MM.1S (cell line): ENCODE measurements at regions not wholly inside any gene's neighbourhood (a gene's known extent, or its start where the extent isn't known, plus 50 kb on each side); places are given as distances from the start of the nearest gene placed in this dataset.

Source experiments
- DNase-seq: peaks from one replicate; pipeline ENCODE4 v3.0.0-alpha.2; 2015
- H2AFZ ChIP-seq: fragments of 300-600 bp; sonication (generic); 2 replicates; pipeline ENCODE4 v1.6.0; 2016; ENCODE audit warnings: antibody characterized with exemption, low read length
- H3F3A ChIP-seq: fragments of 300-600 bp; sonication (generic); 2 replicates; pipeline ENCODE4 v1.6.1; 2016; ENCODE audit warnings: mild to moderate bottlenecking, antibody characterized with exemption, low read length, moderate library complexity, mixed read lengths; ENCODE audit not compliant: insufficient read depth
- H3K27ac ChIP-seq: fragments of 300-600 bp; sonication (generic); 2 replicates; pipeline ENCODE4 v1.5.1; 2016; ENCODE audit warnings: mild to moderate bottlenecking, low read length
- H3K27me3 ChIP-seq: fragments of 300-600 bp; sonication (generic); replicated peaks from 2 replicates; pipeline ENCODE4 v1.6.0; 2016; ENCODE audit warnings: low read length; ENCODE audit not compliant: insufficient read depth
- H3K36me3 ChIP-seq: fragments of 300-600 bp; sonication (generic); replicated peaks from 2 replicates; pipeline ENCODE4 v1.6.1; 2016; ENCODE audit warnings: mild to moderate bottlenecking, low read length, mixed read lengths; ENCODE audit not compliant: insufficient read depth
- H3K4me1 ChIP-seq: fragments of 300-600 bp; sonication (generic); 2 replicates; pipeline ENCODE4 v1.6.1; 2016; ENCODE audit warnings: low read length, mixed read lengths
- H3K4me2 ChIP-seq: fragments of 300-600 bp; sonication (generic); 2 replicates; pipeline ENCODE4 v1.6.0; 2016; ENCODE audit warnings: low read depth, low read length
- H3K4me3 ChIP-seq: fragments of 300-600 bp; sonication (generic); 2 replicates; pipeline ENCODE4 v1.5.1; 2016; ENCODE audit warnings: low read length, mixed read lengths
- H3K79me2 ChIP-seq: fragments of 300-600 bp; sonication (generic); 2 replicates; pipeline ENCODE4 v1.6.1; 2016; ENCODE audit warnings: mixed run types, low read length, mixed read lengths
- H3K9ac ChIP-seq: fragments of 300-600 bp; sonication (generic); 2 replicates; pipeline ENCODE4 v1.6.1; 2016; ENCODE audit warnings: low read length, mixed read lengths
- H3K9me2 ChIP-seq: fragments of 300-600 bp; sonication (generic); replicated peaks from 2 replicates; pipeline ENCODE4 v1.6.1; 2016; ENCODE audit warnings: mild to moderate bottlenecking, low read length, mixed read lengths; ENCODE audit not compliant: insufficient read depth
- H3K9me3 ChIP-seq: fragments of 300-600 bp; sonication (generic); replicated peaks from 2 replicates; pipeline ENCODE4 v1.6.1; 2016; ENCODE audit warnings: mild to moderate bottlenecking, low read length, mixed read lengths; ENCODE audit not compliant: insufficient read depth
- H4K20me1 ChIP-seq: fragments of 300-600 bp; sonication (generic); 2 replicates; pipeline ENCODE4 v1.6.1; 2016; ENCODE audit warnings: mild to moderate bottlenecking, low read length, moderate library complexity, mixed read lengths; ENCODE audit not compliant: insufficient read depth
- CTCF ChIP-seq: fragments of 300-600 bp; sonication (generic); IDR thresholded peaks from 2 replicates; pipeline ENCODE4 v1.5.1; 2016; ENCODE audit warnings: antibody characterized with exemption, low read length, mixed read lengths
- EZH2 ChIP-seq: fragments of 300-600 bp; sonication (generic); optimal IDR thresholded peaks from 2 replicates; pipeline ENCODE3; 2017; ENCODE audit warnings: low read depth, mild to moderate bottlenecking, antibody characterized with exemption, low read length, mixed read lengths
- EZH2phosphoT487 ChIP-seq: fragments of 300-600 bp; sonication (generic); IDR thresholded peaks from 2 replicates; pipeline ENCODE4 v1.6.1; 2018; ENCODE audit warnings: antibody characterized with exemption, low read length

- no peak overlapping the region for H2AFZ ChIP-seq
- no peaks in the 10 kb centered on the region for H3K27me3 ChIP-seq
- no peaks in the 10 kb centered on the region for H3F3A ChIP-seq
- no peak for TF ChIP-seq EZH2
- TF ChIP-seq EZH2phosphoT487, result no peak
- TF ChIP-seq CTCF, result no peak
- H3K27ac ChIP-seq, result no peak overlapping the region
- H3K4me2 ChIP-seq, result no peak overlapping the region
- H3K9me2 ChIP-seq, result no peaks in the 10 kb centered on the region
- H3K79me2 ChIP-seq, result no peaks in the 10 kb centered on the region
- H3K36me3 ChIP-seq, result no peaks in the 10 kb centered on the region
- no peaks in the 10 kb centered on the region for H3K4me1 ChIP-seq
- no peak overlapping the region for H3K9ac ChIP-seq
- DNase-seq, result no peak
- H3K9me3 ChIP-seq, result no peaks in the 10 kb centered on the region
- no peaks in the 10 kb centered on the region for H4K20me1 ChIP-seq
- no peak overlapping the region for H3K4me3 ChIP-seq
These were observed 69.2 kb upstream of the WIPF1 start for GRCh38 chr2:174666845-174667244.

- Histone ChIP-seq H3K4me1 (no peaks in the 10 kb centered on the region), H3K79me2 (no peaks in the 10 kb centered on the region), H3K27me3 (no peaks in the 10 kb centered on the region)
These were observed 68.7 kb upstream of the WIPF1 start for GRCh38 chr2:174666312-174666711.

GRCh38 chr2:174664084-174664759 is 66.6 kb upstream of the WIPF1 start:
- Histone ChIP-seq H3K4me1 (no peaks in the 10 kb centered on the region), H3K9ac (no peak overlapping the region)
- TF ChIP-seq EZH2 (no peak), EZH2phosphoT487 (no peak), CTCF (no peak)

More at GRCh38 chr2:174666312-174666711, 68.7 kb upstream of the WIPF1 start:
- Histone ChIP-seq H3K4me2 (no peak overlapping the region), H3K27ac (no peak overlapping the region), H3K9me2 (no peaks in the 10 kb centered on the region), H3K9ac (no peak overlapping the region), H3K4me3 (no peak overlapping the region), H3F3A (no peaks in the 10 kb centered on the region), H2AFZ (no peak overlapping the region), H4K20me1 (no peaks in the 10 kb centered on the region), H3K9me3 (no peaks in the 10 kb centered on the region), H3K36me3 (no peaks in the 10 kb centered on the region)
- TF ChIP-seq EZH2phosphoT487, result no peak
- no peak for DNase-seq

GRCh38 chr2:174663550-174663949 is 65.9 kb upstream of the WIPF1 start:
- H3F3A ChIP-seq, result no peaks in the 10 kb centered on the region
- no peaks in the 10 kb centered on the region for H3K27me3 ChIP-seq
- H4K20me1 ChIP-seq, result no peaks in the 10 kb centered on the region
- H3K9ac ChIP-seq, result no peak overlapping the region
- H3K79me2 ChIP-seq, result no peaks in the 10 kb centered on the region
- TF ChIP-seq CTCF, result no peak
- TF ChIP-seq EZH2phosphoT487, result no peak
- H3K4me2 ChIP-seq, result no peak overlapping the region
- H3K4me3 ChIP-seq, result no peak overlapping the region
- no peaks in the 10 kb centered on the region for H3K9me2 ChIP-seq
- H3K4me1 ChIP-seq, result no peaks in the 10 kb centered on the region
- DNase-seq, result no peak
- no peaks in the 10 kb centered on the region for H3K9me3 ChIP-seq
- no peak overlapping the region for H3K27ac ChIP-seq
- H3K36me3 ChIP-seq, result no peaks in the 10 kb centered on the region
- H2AFZ ChIP-seq, result no peak overlapping the region

More at GRCh38 chr2:174664084-174664759, 66.6 kb upstream of the WIPF1 start:
- Histone ChIP-seq H3K36me3 (no peaks in the 10 kb centered on the region), H3K79me2 (no peaks in the 10 kb centered on the region), H4K20me1 (no peaks in the 10 kb centered on the region), H3K9me2 (no peaks in the 10 kb centered on the region), H3F3A (no peaks in the 10 kb centered on the region), H3K27ac (no peak overlapping the region), H3K9me3 (no peaks in the 10 kb centered on the region), H3K4me2 (no peak overlapping the region), H3K27me3 (no peaks in the 10 kb centered on the region), H3K4me3 (no peak overlapping the region), H2AFZ (no peak overlapping the region)
- no peak for DNase-seq
